Sigmoid colon (tissue), 3 donors: ENCODE measurements at regions not wholly inside any gene's neighbourhood (a gene's known extent, or its start where the extent isn't known, plus 50 kb on each side); places are given as distances from the start of the nearest gene placed in this dataset.

Source experiments
- CTCF ChIP-seq, 4 experiments: fragments of 450-650 bp in 3 of 4; fragments of 200-600 bp in 1 of 4; IDR thresholded peaks; one replicate each; pipeline ENCODE4 v1.5.1; 2016 to 2019; ENCODE audit warnings: antibody characterized with exemption in 4 of 4, mild to moderate bottlenecking in 3 of 4, moderate library complexity in 2 of 4
- POLR2A ChIP-seq, 2 donors: fragments of 450-650 bp; IDR thresholded peaks; one replicate each; pipeline ENCODE4 v1.6.1; 2016; ENCODE audit warnings: antibody characterized with exemption in 2 of 2, mild to moderate bottlenecking in 2 of 2, moderate library complexity in 2 of 2

GRCh38 chr3:187615630-187616029 lies 54.6 kb downstream of the SST start:
- no peak for TF ChIP-seq CTCF (IDR thresholded peaks at IDR 0.05)
- TF ChIP-seq POLR2A (IDR thresholded peaks at IDR 0.05): no peak
